H1 (cell line): ENCODE measurements at regions not wholly inside any gene's neighbourhood (a gene's known extent, or its start where the extent isn't known, plus 50 kb on each side); places are given as distances from the start of the nearest gene placed in this dataset.

Experiments
- CTCF ChIA-PET: fragments of 300-600 bp; sonication (Branson Sonifier 250); formaldehyde crosslinking; loops from one replicate; lab custom pipeline; 2021; ENCODE audit not compliant: partially characterized antibody; lab: Charles Lee
- POLR2A ChIA-PET: fragments of 300-600 bp; sonication (Branson Sonifier 250); formaldehyde crosslinking; loops from one replicate; lab custom pipeline; 2021; ENCODE audit warnings: inconsistent platforms; ENCODE audit not compliant: partially characterized antibody; lab: Charles Lee
- DNase-seq, 2 experiments: peaks; one replicate each; pipeline versions ENCODE4 v3.0.0 to v3.0.0-alpha.2; 2010 to 2022; ENCODE audit warnings: low spot score in 2 of 2, low read depth in 1 of 2, mixed read lengths in 1 of 2
- FAIRE-seq: peaks from 2 replicates; lab custom pipeline; 2011; peaks lifted over from hg19 to GRCh38; lab: Jason Lieb, UNC
- H2AFZ ChIP-seq: 2 replicates; pipeline ENCODE4 v1.8.1; 2012; ENCODE audit warnings: low read length, inconsistent platforms
- H2AK5ac ChIP-seq: 2 replicates; pipeline ENCODE4 v1.6.1; 2013; ENCODE audit warnings: low read depth, low read length
- H2BK120ac ChIP-seq: replicated peaks from 2 replicates; pipeline ENCODE3; 2013; ENCODE audit warnings: low read depth, low read length, inconsistent platforms
- H2BK12ac ChIP-seq: 2 replicates; pipeline ENCODE4 v1.6.1; 2013; ENCODE audit warnings: low read depth, low read length
- H2BK15ac ChIP-seq: 2 replicates; pipeline ENCODE4 v1.6.1; 2013; ENCODE audit warnings: low read length
- H2BK20ac ChIP-seq: 2 replicates; pipeline ENCODE4 v1.6.1; 2013; ENCODE audit warnings: low read length
- H2BK5ac ChIP-seq: 2 replicates; pipeline ENCODE4 v1.6.1; 2013; ENCODE audit warnings: low read depth, low read length
- H3K14ac ChIP-seq: 2 replicates; pipeline ENCODE4 v1.6.1; 2013; ENCODE audit warnings: inconsistent platforms; ENCODE audit not compliant: insufficient read length
- H3K18ac ChIP-seq: 2 replicates; pipeline ENCODE4 v1.6.1; 2013; ENCODE audit warnings: low read length; ENCODE audit errors: extremely low read depth
- H3K23ac ChIP-seq: 2 replicates; pipeline ENCODE4 v1.6.1; 2013; ENCODE audit warnings: inconsistent platforms; ENCODE audit not compliant: insufficient read length
- H3K23me2 ChIP-seq: 2 replicates; pipeline ENCODE4 v1.6.1; 2013; ENCODE audit warnings: low read depth, low read length
- H3K27ac ChIP-seq: 2 replicates; pipeline ENCODE4 v1.6.1; 2011; ENCODE audit warnings: low read depth, low read length, inconsistent platforms
- H3K27me3 ChIP-seq, 4 experiments: replicated peaks in 1 of 4; 1 replicate in 1 of 4; 2 replicates in 3 of 4; pipeline versions ENCODE4 v1.6.1 to v1.8.1; 2011 to 2013; ENCODE audit warnings: low read length in 3 of 4, mild to moderate bottlenecking in 3 of 4, inconsistent platforms in 2 of 4, mixed read lengths in 2 of 4, moderate library complexity in 1 of 4; ENCODE audit not compliant: control insufficient read depth in 3 of 4, insufficient read depth in 3 of 4; ENCODE audit errors: extremely low read depth in 1 of 4
- H3K36me3 ChIP-seq, 4 experiments: 2 replicates each; pipeline versions ENCODE4 v1.6.1 to v1.8.1; 2011 to 2013; ENCODE audit warnings: mild to moderate bottlenecking in 4 of 4, low read length in 3 of 4, moderate library complexity in 2 of 4, control low read depth in 1 of 4, inconsistent platforms in 1 of 4; ENCODE audit not compliant: insufficient read depth in 4 of 4, control insufficient read depth in 2 of 4
- H3K4ac ChIP-seq: replicated peaks from 2 replicates; pipeline ENCODE3; 2013; ENCODE audit warnings: low read length, low read depth, mixed read lengths, inconsistent platforms; ENCODE audit not compliant: insufficient read length
- H3K4me1 ChIP-seq, 4 experiments: replicated peaks in 1 of 4; 1 replicate in 1 of 4; 2 replicates in 3 of 4; pipeline versions ENCODE4 v1.6.1 to v1.8.1; 2011 to 2013; ENCODE audit warnings: low read length in 3 of 4, inconsistent platforms in 2 of 4, mixed read lengths in 1 of 4; ENCODE audit not compliant: insufficient read depth in 4 of 4, control insufficient read depth in 3 of 4
- H3K4me2 ChIP-seq, 2 experiments: 2 replicates each; pipeline versions ENCODE4 v1.6.1 to v1.8.1; 2011 to 2013; ENCODE audit warnings: low read depth in 2 of 2, low read length in 2 of 2, control low read depth in 1 of 2, inconsistent platforms in 1 of 2, mild to moderate bottlenecking in 1 of 2; ENCODE audit not compliant: insufficient read depth in 1 of 2
- H3K4me3 ChIP-seq, 4 experiments: fragments of 200-600, 300-600 bp in 1 of 4; sonication (generic), shearing (Covaris generic), sonication (Bioruptor Twin) in 1 of 4; 2 replicates each; pipeline versions ENCODE4 v1.5.1 to v1.8.1; 2011 to 2016; ENCODE audit warnings: low read length in 4 of 4, low read depth in 3 of 4, control low read depth in 2 of 4, inconsistent platforms in 2 of 4, mild to moderate bottlenecking in 2 of 4, mixed read lengths in 1 of 4, moderate library complexity in 1 of 4; ENCODE audit not compliant: insufficient read depth in 2 of 4; ENCODE audit errors: extremely low read depth in 1 of 4
- H3K56ac ChIP-seq: replicated peaks from 2 replicates; pipeline ENCODE3; 2013; ENCODE audit warnings: low read depth, mild to moderate bottlenecking, mixed read lengths, low read length, inconsistent platforms; ENCODE audit not compliant: insufficient read length
- H3K79me1 ChIP-seq: 2 replicates; pipeline ENCODE4 v1.6.1; 2013; ENCODE audit warnings: low read depth, low read length, control low read depth
- H3K79me2 ChIP-seq, 2 experiments: 2 replicates each; pipeline versions ENCODE4 v1.6.1 to v1.8.1; 2012 to 2013; ENCODE audit warnings: low read length in 2 of 2, mild to moderate bottlenecking in 2 of 2, inconsistent platforms in 1 of 2; ENCODE audit not compliant: insufficient read depth in 2 of 2, control insufficient read depth in 1 of 2
- H3K9ac ChIP-seq, 4 experiments: replicated peaks in 1 of 4; 1 replicate in 1 of 4; 2 replicates in 3 of 4; pipeline versions ENCODE4 v1.6.1 to v1.8.1; 2011 to 2013; ENCODE audit warnings: low read depth in 3 of 4, low read length in 3 of 4, control low read depth in 2 of 4, mild to moderate bottlenecking in 2 of 4, moderate library complexity in 2 of 4, inconsistent platforms in 1 of 4; ENCODE audit errors: extremely low read depth in 1 of 4
- H3K9me3 ChIP-seq, 2 experiments: 2 replicates each; pipeline versions ENCODE4 v1.6.1 to v1.8.1; 2012 to 2013; ENCODE audit warnings: mild to moderate bottlenecking in 2 of 2, moderate library complexity in 2 of 2, control low read depth in 1 of 2, inconsistent platforms in 1 of 2, low read depth in 1 of 2, low read length in 1 of 2, mixed read lengths in 1 of 2; ENCODE audit not compliant: insufficient read depth in 2 of 2
- H4K20me1 ChIP-seq, 2 experiments: replicated peaks in 1 of 2; 2 replicates each; pipeline versions ENCODE3 to v1.8.1; 2011 to 2013; ENCODE audit warnings: inconsistent platforms in 2 of 2, low read length in 2 of 2, mild to moderate bottlenecking in 1 of 2; ENCODE audit not compliant: insufficient read depth in 2 of 2, control insufficient read depth in 1 of 2
- H4K5ac ChIP-seq: 2 replicates; pipeline ENCODE4 v1.6.1; 2013; ENCODE audit warnings: low read length, low read depth, mixed read lengths, inconsistent platforms; ENCODE audit not compliant: insufficient read length
- H4K8ac ChIP-seq: 2 replicates; pipeline ENCODE4 v1.8.0; 2013; ENCODE audit warnings: mild to moderate bottlenecking, moderate library complexity, low read length, inconsistent platforms; ENCODE audit not compliant: insufficient read depth; ENCODE audit errors: extremely low read depth
- H4K91ac ChIP-seq: replicated peaks from 2 replicates; pipeline ENCODE3; 2013; ENCODE audit warnings: low read length, mixed read lengths, inconsistent platforms; ENCODE audit not compliant: insufficient read length
- BCL11A ChIP-seq, 2 experiments: IDR thresholded peaks; one replicate each; pipeline ENCODE4 v1.6.1; 2011; ENCODE audit warnings: low read depth in 2 of 2, low read length in 2 of 2, mild to moderate bottlenecking in 2 of 2
- CBX5 ChIP-seq: fragments of 300-800, 300-1000 bp; sonication (generic); IDR thresholded peaks from 2 replicates; pipeline ENCODE4 v1.7.1; 2016; ENCODE audit warnings: antibody characterized with exemption, low read length, low read depth
- CBX8 ChIP-seq: fragments of 300-800, 300-1000 bp; sonication (generic); IDR thresholded peaks from 2 replicates; pipeline ENCODE4 v1.7.1; 2016; ENCODE audit warnings: low read depth, low read length, borderline replicate concordance
- CEBPB ChIP-seq: IDR thresholded peaks from 2 replicates; pipeline ENCODE4 v1.6.1; 2012; ENCODE audit warnings: low read depth, low read length
- CHD2 ChIP-seq: IDR thresholded peaks from 2 replicates; pipeline ENCODE4 v1.6.1; 2012; ENCODE audit warnings: low read length, improper control_type of control experiment
- CTBP2 ChIP-seq: IDR thresholded peaks from 2 replicates; pipeline ENCODE4 v1.7.0; 2011; ENCODE audit warnings: borderline replicate concordance, mild to moderate bottlenecking, moderate library complexity, mixed read lengths, low read length; ENCODE audit not compliant: insufficient read depth, insufficient read length
- FOSL1 ChIP-seq: IDR thresholded peaks from 2 replicates; pipeline ENCODE4 v1.6.1; 2011; ENCODE audit warnings: mild to moderate bottlenecking, low read depth, low read length, moderate library complexity; ENCODE audit not compliant: insufficient read depth
- JUND ChIP-seq: IDR thresholded peaks from 2 replicates; pipeline ENCODE4 v1.6.1; 2011; ENCODE audit warnings: mild to moderate bottlenecking, improper control_type of control experiment, low read length
- KDM4A ChIP-seq: IDR thresholded peaks from one replicate; pipeline ENCODE4 v1.7.1; 2012; ENCODE audit warnings: low read depth, mild to moderate bottlenecking, moderate library complexity, low read length, inconsistent platforms; ENCODE audit not compliant: severe bottlenecking
- NRF1 ChIP-seq: IDR thresholded peaks from 2 replicates; pipeline ENCODE4 v1.6.1; 2011; ENCODE audit warnings: mild to moderate bottlenecking, low read depth, low read length, improper control_type of control experiment
- POLR2AphosphoS5 ChIP-seq: IDR thresholded peaks from 2 replicates; pipeline ENCODE4 v1.6.1; 2011; ENCODE audit warnings: low read depth, low read length
- SIN3A ChIP-seq, 2 experiments: IDR thresholded peaks in 1 of 2; conservative IDR thresholded peaks in 1 of 2; 2 replicates each; pipeline ENCODE4 v1.6.1; 2011 to 2012; ENCODE audit warnings: low read length in 2 of 2, improper control_type of control experiment in 1 of 2, low read depth in 1 of 2, mild to moderate bottlenecking in 1 of 2
- SUZ12 ChIP-seq: fragments of 200-600 bp; sonication (generic); IDR thresholded peaks from 2 replicates; pipeline ENCODE4 v1.6.1; 2012; ENCODE audit warnings: mild to moderate bottlenecking, inconsistent platforms, low read length, moderate library complexity, mixed read lengths
- TCF12 ChIP-seq: IDR thresholded peaks from 2 replicates; pipeline ENCODE4 v1.6.1; 2011; ENCODE audit warnings: low read depth, mild to moderate bottlenecking, low read length
- YY1 ChIP-seq: IDR thresholded peaks from 2 replicates; pipeline ENCODE4 v1.6.1; 2011; ENCODE audit warnings: low read depth, mild to moderate bottlenecking, low read length
- WGBS, 2 experiments: shearing (Covaris generic) in 1 of 2; methylation state at CpG; one replicate each; pipeline versions ENCODE4 v1.1.6 to v1.1.7; 2013 to 2015; ENCODE audit warnings: low lambda C conversion rate in 2 of 2, mixed read lengths in 2 of 2, inconsistent platforms in 1 of 2, low coverage in 1 of 2, missing lambda C conversion rate in 1 of 2; ENCODE audit not compliant: insufficient replicate concordance in 2 of 2, insufficient coverage in 1 of 2, insufficient read length in 1 of 2; ENCODE audit errors: extremely low coverage in 1 of 2, missing lambda C conversion rate in 1 of 2; 5-methylcytosine and 5-hydroxymethylcytosine counted together

DNA sequence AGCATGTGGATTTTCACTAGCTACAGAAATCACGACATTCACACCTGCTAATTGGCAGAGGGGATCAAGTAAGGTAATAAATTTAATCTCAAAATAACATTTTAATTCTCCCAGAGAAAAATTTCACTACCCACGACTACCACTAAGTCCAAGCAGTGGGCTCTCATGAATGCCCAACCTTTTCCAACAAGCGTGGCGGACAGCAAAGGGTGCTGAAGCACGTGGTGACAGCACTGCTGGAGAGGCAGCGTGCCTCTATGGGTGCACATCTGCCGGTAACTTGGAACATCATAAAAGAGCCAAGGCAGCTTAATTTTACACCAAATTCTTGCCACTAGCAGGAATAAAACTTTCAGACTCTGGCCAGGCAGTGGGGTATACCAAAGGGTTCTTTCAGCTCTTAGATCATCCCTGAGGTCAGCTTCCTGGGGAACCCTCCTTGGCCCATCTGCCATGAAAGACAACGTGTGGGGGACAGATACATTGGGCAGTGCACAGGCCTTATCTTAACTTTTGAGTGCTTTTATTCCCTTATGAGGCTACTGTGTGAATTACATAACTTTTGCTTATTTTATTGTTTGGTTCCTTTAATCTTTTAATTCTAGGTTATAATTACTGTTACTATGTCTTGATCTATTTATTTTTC, 206.7 kb upstream of the KCTD7 start:
- Histone ChIP-seq H4K8ac (no peak overlapping the region), H3K79me1 (no peaks in the 10 kb centered on the region), H3K4me3 (no peak overlapping the region), H4K20me1 (no peaks in the 10 kb centered on the region), H2BK120ac (no peak overlapping the region), H3K36me3 (peaks cover 0 to 2% (median 0%) of the 10 kb centered on the region in 4 experiments; a peak in 2 of 8 replicates), H3K79me2 (no peaks in the 10 kb centered on the region), H4K5ac (no peak overlapping the region), H3K14ac (no peak overlapping the region), H3K4ac (no peak overlapping the region), H2BK5ac (no peak overlapping the region), H3K23ac (no peak overlapping the region), H3K9ac (no peak overlapping the region), H2BK15ac (no peak overlapping the region), H3K4me2 (no peak overlapping the region), H3K27ac (no peak overlapping the region), H2BK20ac (no peak overlapping the region), H4K91ac (no peak overlapping the region), H3K56ac (no peak overlapping the region), H3K23me2 (no peaks in the 10 kb centered on the region), H2AK5ac (no peak overlapping the region), H3K9me3 (no peaks in the 10 kb centered on the region), H3K27me3 (no peaks in the 10 kb centered on the region), H2BK12ac (no peak overlapping the region), H3K4me1 (no peaks in the 10 kb centered on the region), H3K18ac (no peak overlapping the region), H2AFZ (no peak overlapping the region)
- ChIA-PET POLR2A (no interaction called here), CTCF (no interaction called here)
- FAIRE-seq: no peak
- WGBS, 2 experiments: 89% methylated on average over 8 of the region's 8 CpGs; no CpG with 5 or more reads in 1 of the 2 experiments
- no peak for DNase-seq
- TF ChIP-seq TCF12: no peak
- no peak for TF ChIP-seq CHD2
- TF ChIP-seq POLR2AphosphoS5: no peak
- TF ChIP-seq BCL11A (IDR thresholded peaks at IDR 0.05; ENCODE audit: low read depth in 2 of 2, low read length in 2 of 2): no peak
- no peak for TF ChIP-seq CTBP2
- no peak for TF ChIP-seq FOSL1
- TF ChIP-seq SUZ12: no peak
- TF ChIP-seq SIN3A (conservative IDR thresholded peaks at IDR 0.05 in 1 of 2, IDR thresholded peaks at IDR 0.05 in 1 of 2; ENCODE audit: low read depth in 1 of 2, low read length in 2 of 2): no peak
- TF ChIP-seq KDM4A: no peak
- TF ChIP-seq CEBPB: no peak
- no peak for TF ChIP-seq NRF1
- no peak for TF ChIP-seq YY1
- no peak for TF ChIP-seq JUND
- TF ChIP-seq CBX5: no peak
- no peak for TF ChIP-seq CBX8
